Gastroesophageal sphincter (tissue), 3 donors: ENCODE measurements at regions not wholly inside any gene's neighbourhood (a gene's known extent, or its start where the extent isn't known, plus 50 kb on each side); places are given as distances from the start of the nearest gene placed in this dataset.

Experiments used
- EP300 ChIP-seq: sonication (generic); formaldehyde crosslinking; IDR thresholded peaks from one replicate; pipeline ENCODE4 v1.6.1; 2017; ENCODE audit warnings: antibody characterized with exemption, mild to moderate bottlenecking
- POLR2A ChIP-seq, 2 donors: fragments of 450-650 bp; IDR thresholded peaks; one replicate each; pipeline ENCODE4 v1.6.1; 2017; ENCODE audit warnings: antibody characterized with exemption in 2 of 2, mild to moderate bottlenecking in 2 of 2, moderate library complexity in 1 of 2
- POLR2AphosphoS5 ChIP-seq: sonication (generic); formaldehyde crosslinking; IDR thresholded peaks from one replicate; pipeline ENCODE4 v1.6.1; 2017; ENCODE audit warnings: antibody characterized with exemption
- TF ChIP-seq, protein P1 (sequence below), 4 experiments: fragments of 200-600 bp in 2 of 4; fragments of 450-650 bp in 2 of 4; sonication (generic) in 1 of 4; IDR thresholded peaks; one replicate each; pipeline ENCODE4 v1.5.1; 2017 to 2019; ENCODE audit warnings: antibody characterized with exemption in 4 of 4, mild to moderate bottlenecking in 2 of 4, moderate library complexity in 2 of 4

DNA sequence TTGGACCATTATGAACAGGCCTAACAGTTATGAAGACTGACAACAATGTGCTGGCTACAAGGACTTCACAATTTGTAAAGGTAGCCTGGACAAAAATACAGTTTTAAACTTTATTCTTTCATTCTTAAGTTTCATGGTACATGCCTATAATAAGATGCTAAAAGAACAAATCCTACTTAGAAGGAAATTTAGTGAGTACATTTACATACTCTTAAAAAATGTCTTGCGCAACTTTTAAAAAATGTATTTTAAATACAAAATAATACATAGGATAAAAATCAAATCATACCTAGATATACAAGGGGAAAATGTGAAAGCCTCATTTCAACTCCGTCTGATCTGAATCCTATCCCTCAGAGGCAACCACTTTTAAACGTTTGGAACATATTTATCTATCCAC is 200.7 kb upstream of the SPIN4 start:
- TF ChIP-seq, protein P1, sequence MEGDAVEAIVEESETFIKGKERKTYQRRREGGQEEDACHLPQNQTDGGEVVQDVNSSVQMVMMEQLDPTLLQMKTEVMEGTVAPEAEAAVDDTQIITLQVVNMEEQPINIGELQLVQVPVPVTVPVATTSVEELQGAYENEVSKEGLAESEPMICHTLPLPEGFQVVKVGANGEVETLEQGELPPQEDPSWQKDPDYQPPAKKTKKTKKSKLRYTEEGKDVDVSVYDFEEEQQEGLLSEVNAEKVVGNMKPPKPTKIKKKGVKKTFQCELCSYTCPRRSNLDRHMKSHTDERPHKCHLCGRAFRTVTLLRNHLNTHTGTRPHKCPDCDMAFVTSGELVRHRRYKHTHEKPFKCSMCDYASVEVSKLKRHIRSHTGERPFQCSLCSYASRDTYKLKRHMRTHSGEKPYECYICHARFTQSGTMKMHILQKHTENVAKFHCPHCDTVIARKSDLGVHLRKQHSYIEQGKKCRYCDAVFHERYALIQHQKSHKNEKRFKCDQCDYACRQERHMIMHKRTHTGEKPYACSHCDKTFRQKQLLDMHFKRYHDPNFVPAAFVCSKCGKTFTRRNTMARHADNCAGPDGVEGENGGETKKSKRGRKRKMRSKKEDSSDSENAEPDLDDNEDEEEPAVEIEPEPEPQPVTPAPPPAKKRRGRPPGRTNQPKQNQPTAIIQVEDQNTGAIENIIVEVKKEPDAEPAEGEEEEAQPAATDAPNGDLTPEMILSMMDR (IDR thresholded peaks at IDR 0.05), result no peak
- no peak for TF ChIP-seq EP300
- no peak for TF ChIP-seq POLR2A (IDR thresholded peaks at IDR 0.05)
- TF ChIP-seq POLR2AphosphoS5, result no peak
